Islet of Langerhans (tissue), 1 donor: ENCODE measurements at regions not wholly inside any gene's neighbourhood (a gene's known extent, or its start where the extent isn't known, plus 50 kb on each side); places are given as distances from the start of the nearest gene placed in this dataset.

ENCODE experiments used
- FAIRE-seq: peaks from one replicate; lab custom pipeline; 2011; peaks lifted over from hg19 to GRCh38; lab: Jason Lieb, UNC

DNA sequence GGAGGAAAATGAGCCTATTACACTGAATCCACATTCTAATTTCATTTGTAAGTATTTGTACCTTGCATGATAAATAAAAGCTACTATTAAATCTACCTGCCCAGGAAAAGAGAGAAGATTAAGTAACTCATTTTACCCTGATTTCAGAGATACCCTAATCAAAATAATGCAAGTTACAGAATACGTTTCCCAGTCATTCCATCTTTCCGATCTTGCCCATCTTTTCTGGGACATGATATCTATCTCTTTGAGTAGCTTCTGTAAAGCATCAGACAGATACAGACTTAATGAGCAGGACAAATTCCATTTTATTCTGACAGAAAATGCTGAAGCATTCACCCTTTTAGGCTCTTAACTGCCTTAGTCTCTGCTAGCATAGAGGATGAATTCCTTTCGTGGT lies 56.6 kb downstream of the SPRY2 start:
- no peak for FAIRE-seq

DNA sequence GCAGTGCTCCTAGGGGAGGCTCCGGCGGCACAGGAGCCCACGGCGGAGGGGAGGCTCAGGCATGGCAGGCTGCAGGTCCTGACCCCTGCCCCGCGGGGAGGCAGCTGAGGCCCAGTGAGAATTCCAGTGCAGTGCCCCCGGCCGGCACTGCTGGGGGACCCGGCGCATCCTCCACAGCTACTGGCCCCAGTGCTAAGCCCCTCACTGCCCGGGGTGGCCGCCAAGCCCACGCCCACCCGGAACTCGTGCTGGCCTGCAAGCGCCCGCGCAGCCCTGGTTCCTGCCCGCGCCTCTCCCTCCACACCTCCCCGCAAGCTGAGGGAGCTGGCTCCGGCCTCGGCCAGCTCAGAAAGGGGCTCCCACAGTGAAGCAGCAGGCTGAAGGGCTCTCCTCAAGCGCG lies 62.2 kb downstream of the SPRY2 start:
- no peak for FAIRE-seq

DNA sequence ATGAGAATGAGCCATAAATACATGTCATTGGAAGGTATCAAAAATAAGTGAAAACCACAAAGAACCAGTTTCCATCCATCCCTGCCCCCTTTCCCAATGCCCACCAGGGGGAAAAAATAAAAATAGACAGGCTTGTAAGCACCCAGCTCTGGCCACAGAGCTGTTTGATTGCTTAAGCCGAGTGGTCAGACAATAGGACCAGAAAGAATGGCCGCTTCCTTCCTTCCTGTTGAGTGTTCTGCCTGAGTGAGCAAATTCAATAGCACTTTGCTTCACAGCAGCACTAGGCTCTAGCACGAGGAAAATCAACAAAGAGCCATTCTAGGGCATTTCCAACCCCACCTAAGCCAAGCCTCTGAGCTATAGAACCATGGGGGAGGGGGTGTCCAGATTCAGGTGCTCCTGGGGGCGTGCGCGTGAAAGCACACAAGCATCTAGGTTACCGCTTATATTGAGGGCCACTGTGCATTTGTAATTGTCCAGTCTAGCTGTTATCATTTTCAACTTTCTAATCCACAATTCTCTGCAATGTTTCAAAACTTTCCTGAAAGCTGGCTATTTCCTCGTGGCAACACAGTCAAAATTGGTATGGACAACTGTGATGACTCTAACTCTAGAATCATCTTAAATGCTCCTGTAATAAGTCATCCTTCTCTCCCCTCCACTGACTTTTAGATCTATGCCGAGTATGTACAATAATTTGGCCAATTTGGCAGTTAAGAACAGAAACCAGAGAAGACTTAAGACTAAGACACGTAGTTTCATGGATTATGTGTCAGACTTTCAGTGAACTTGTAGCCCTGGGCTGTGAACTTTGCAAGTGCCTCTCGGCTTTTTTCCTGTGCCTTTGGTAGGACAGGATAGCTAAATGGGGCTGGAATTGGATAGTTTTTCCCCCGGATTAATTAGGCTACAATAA lies 64.3 kb downstream of the SPRY2 start:
- peak; percentile 13 for FAIRE-seq

DNA sequence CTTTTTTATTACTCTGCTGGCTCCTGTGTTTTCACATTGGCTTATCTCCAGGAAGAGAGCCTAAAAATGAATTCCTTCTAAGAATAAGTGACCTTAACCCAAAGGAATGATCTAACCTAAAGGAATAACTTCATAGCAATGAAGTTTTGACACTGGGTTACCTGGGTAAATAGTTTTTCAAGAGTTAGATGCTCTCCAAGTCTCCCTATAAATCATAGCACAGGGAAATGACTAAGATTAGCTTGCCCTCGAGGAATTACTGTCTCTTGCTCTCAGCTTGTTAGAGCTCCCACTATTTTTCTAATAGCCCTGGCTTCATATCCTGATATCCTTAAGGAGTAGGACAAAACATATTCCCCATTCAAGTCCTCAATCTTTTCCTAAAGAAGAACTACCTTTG lies 66.3 kb downstream of the SPRY2 start:
- FAIRE-seq, result no peak

DNA sequence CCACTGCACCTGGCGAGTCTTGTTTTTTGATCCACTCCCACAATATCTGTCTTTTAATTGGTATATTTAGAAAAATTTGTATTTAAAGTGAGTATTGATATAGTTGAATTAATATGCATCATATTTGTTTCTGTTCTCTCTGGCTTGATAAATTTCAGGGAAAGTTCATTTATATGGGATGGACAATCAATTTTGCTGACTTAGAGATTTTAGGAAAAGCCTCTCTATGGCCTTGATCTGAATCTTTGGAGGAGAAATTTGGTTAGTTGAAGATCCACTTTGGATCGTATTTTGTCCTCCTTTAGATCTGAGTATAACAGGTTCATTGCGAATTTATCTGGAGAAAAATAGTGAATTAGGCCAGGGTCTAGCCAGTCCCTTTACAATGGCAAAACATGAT lies 67.2 kb downstream of the SPRY2 start:
- FAIRE-seq, result no peak

DNA sequence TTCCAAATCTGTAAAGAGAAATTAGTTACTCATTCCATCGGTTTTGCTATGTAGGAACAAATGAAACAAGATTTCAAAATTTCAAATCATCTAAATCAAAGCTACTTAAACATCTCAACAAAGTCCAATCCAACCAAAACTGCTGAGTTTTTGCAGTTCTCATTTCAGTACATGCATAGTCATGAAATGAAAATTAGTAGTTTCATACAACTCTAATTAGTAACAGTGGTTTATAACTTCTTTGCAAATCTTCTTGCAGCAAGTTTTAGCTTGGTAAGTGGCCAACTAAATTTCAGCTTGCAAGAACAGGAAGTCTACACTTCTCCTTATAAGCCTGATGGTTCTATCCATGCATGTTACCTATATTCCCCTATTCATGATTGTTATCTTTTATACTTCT lies 75.6 kb downstream of the SPRY2 start:
- no peak for FAIRE-seq

DNA sequence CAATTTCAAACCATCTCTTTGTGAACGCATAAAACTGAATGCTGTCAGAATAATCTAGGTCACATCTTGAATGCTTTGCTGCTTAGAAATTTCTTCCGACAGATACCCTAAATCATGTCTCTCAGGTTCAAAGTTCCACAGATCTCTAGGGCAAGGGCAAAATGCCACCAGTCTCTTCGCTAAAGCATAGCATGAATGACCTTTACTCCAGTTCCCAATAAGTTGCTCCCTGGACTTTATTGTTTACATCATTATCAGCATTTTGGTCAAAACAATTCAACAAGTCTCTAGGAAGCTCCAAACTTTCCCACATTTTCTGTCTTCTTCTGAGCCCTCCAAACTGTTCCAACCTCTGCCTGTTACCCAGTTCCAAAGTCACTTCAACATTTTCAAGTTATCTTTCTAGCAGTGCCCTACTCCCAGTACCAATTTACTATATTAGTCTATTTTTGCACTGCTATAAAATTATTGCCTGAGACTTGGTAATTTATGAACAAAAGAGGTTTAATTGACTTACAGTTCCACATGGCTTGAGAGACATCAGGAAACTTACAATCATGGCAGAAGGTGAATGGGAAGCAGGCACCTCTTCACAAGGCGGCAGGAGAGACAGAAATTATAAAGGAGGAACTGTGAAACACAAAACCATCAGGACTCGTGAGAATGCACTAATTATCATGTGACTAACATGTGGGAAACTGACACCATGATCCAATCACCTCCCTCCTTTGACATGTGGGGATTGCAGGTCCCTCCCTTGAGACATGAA lies 77.0 kb downstream of the SPRY2 start:
- FAIRE-seq, result no peak

DNA sequence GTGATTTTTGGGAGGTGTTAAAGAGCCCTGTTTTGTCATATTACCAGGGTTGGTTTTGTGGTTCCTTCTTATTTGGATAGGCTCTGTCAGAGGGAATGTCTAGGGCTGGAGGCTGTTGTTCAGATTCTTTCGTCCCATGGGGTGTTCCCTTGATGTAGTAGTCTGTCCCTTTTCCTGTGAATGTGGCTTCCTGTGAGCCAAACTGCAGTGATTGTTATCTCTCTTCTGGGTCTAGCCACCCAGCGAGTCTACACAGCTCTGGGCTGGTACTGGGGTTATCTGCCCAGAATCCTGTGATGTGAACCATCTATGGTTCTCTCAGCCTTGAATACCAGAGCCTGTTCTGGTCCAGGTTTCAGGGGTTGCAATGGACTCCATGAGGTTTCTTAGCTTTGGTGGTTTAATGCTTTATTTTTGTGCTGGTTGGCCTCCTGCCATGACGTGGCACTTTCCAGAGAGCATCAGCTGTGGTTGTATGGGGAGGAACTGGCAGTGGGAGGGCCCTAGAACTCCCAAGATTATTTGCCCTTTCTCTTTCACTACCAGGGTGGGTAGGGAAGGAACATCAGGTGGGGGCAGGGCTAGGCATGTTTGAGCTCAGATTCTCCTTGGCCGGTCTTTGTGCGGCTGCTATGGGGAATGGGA lies 78.8 kb downstream of the SPRY2 start:
- FAIRE-seq, result no peak

DNA sequence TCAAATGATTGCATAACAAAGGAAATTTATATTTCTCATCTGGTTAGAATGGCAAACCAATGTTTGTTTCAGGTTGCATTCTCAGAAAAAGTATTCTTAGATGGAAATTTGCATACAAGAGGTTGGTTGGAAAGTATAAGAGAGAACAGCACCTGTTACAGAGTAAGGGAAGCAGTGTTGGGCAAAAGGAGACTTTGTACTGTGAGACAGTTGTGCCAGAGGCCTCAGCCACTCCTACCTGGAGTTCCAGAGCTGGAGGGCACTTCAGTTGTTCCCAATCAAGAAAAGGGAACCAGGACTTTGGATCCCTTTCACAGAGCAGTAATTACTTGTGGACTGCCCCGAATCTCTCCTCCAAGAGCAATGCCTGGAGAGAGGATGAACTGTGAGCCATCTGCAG lies 81.8 kb downstream of the SPRY2 start:
- FAIRE-seq, result no peak

DNA sequence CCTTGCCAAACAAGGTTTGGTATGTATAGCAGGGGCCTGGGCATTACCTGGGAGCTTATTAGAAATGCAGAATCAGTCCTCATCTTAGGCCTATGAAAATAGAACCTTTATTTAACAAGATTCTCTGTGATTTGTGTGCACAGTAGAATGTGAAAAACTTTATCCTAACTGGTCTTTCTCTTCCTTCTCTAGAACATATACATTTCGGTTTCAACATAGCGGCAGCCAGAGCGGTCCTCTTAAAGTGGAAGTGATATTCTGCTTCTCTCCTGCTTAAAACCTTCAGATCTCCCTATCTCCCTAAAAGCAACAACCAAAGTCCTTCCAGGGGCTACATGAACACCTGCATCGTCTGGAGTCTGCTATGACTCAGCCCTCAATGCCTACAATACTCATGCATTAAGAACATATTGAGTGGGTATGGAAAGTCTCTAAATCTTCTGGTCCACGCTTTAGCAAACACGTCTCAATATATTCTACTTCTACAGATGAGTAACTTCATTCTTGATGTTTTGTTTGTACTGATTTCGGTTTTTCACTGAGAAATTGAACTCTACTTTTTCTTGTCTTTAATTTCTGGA lies 84.5 kb downstream of the SPRY2 start:
- FAIRE-seq, result no peak

DNA sequence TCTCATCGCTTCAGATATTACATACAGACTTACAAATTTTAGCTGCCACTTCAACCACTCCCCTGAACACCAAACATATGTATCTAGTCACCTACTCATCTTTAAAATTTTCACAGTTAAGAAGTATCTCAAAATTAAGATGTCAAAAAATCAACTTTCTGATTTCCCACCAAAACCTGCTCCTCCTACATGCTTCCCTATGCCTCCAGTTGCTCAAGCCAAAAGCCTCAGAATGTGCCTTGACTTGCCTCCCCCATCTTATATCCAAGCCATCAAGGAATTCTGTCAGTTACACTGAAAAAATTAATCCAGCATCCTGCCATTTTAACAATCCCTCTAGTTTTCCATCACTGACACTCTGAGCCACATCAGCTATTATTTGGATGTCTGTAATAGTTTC lies 85.0 kb downstream of the SPRY2 start:
- no peak for FAIRE-seq

DNA sequence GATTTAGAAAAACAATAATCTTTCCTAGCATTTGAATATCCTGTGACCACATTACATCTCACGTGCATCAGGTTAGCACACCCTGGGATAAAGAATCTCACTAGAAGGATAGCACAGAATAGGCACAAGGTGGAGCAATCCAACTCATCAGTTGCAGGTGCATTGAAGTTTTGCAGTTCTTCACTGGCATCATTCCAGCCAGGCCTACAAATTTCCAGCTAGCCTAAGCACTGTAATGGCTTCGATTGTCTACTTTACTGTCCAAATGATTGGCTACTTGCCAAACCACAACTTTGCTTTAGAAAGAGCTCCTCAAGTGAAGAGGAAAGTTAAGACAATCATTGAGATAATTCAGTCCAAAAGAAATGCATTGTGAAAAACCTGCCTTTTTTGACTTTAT lies 89.5 kb downstream of the SPRY2 start:
- no peak for FAIRE-seq

DNA sequence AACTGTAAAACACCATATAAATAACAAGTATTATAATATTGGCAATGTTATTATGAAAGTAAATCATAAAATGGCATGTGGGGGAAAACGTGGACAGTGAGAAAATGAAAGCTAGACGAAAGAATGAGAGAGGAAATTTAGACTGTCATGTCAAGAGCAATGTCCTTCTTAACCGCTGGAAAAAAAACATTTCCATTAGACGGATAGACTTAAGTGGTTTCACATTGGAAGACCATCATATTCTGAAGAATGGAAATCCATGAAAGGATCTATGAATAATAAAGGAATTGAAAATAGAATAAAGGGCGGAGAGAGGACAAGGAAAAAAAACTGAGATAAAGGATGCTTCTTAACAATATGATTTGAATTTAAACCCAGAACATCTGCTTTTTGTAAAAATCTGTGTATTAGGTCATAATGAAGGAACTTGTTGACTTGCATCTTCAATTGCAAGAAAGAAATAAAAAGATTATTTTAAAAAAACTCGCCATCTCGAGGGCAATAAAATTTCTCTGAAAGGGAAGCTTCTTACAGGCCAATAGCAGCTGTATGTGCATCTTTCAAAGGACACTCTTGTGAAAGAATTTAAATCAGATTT lies 90.6 kb downstream of the SPRY2 start:
- FAIRE-seq, result no peak

DNA sequence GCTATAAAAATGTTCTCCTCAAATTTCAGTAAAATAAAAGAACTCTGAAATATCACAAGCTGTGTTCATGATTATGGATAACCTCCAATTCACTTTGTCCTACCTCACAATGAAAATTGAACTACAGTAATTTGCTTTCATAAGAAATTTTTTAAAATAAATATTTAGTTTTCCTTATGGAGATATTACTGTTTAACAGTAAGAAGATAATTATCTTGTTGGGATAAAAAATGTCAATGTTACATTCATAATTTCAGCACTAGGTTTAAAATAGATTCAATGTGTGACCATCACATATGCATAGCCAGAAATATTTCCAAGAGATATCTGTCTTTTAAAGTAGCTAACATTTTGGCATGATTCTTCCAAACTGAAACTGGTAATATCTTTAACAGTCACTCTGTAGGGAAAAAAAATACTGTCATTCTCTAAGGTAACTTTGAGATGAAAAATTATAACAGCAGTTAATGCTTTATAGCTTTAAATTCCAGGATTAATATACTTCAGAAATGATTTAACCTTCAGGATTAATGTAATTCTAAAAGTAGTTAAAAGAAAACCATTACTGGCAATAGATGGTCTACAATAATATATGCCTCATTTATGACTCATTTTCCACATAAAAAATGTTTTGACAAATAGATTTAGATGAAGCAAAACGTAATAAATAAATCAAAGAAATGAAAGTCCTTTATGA lies 91.3 kb downstream of the SPRY2 start:
- FAIRE-seq, result no peak

DNA sequence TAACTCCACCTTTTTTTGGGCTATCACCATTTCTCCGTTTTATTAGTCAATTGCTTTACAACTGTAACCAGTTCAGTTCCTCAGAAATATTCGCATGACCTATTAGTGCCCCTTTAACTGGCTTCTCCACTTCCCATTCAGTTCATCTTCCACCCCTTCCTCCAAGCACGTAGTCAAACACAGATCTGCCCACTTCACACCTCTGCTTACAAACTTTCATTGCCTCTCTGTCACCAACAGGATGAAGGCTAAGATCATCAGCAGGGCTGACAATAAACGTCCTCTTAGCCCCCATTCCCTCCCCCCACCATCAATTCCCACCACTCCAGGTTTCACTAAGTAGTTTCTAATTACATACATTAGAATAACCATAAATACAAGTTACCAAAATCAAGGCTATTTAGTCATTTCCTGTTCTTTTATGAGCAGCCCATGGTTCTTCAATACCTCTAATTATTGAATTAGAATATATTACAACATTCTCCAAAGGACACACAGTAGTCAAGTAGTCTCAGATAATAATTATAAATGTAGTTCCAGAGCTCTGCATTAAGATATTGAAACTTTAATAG lies 95.7 kb downstream of the SPRY2 start:
- no peak for FAIRE-seq

DNA sequence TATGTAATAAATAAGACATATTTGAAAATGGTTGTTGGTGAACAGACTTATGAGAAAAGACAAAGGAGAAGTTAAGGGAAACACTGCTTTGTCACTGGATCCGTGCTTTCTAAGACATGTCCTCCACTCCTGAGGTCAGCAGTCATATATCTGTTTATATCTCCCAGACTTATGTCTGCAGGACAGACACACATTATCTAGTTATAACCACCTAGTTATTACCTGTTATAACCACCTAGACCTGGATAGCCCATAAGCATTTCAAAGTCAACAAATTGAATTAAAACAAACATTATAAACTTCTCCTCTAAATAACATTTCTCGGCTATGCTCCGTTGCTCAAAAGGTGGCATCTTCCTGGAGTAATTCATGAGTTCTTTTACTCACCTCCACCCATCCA lies 96.4 kb downstream of the SPRY2 start:
- no peak for FAIRE-seq

DNA sequence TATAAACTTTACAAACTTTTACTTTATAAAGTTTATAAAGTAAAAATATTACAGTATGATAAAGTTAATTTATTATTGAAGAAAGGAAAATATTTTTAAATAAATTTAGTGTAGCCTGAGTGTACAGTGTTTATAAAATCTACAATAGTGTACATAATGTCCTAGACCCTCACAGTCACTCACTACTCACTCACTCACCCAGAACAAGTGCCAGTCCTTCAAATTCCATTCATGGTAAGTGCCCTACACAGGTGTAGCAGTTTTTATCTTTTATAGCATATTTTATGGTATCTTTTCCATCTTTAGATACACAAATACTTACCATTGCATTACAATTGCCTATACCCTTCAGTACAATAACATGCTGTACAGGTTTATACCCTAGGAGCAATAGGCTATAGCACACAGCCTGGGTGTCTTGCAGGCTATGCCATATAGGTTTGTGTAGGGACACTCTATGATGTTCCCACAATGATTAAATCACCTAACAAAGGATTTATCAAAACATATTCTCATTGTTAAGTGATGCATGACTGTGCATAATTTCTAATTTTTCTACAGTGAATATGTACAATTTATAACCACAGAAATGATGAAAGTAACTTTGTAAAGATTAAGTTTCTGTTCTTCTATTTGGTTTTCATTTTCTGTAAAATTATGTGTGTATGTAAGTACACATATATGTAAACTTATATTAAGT lies 98.0 kb downstream of the SPRY2 start:
- no peak for FAIRE-seq

DNA sequence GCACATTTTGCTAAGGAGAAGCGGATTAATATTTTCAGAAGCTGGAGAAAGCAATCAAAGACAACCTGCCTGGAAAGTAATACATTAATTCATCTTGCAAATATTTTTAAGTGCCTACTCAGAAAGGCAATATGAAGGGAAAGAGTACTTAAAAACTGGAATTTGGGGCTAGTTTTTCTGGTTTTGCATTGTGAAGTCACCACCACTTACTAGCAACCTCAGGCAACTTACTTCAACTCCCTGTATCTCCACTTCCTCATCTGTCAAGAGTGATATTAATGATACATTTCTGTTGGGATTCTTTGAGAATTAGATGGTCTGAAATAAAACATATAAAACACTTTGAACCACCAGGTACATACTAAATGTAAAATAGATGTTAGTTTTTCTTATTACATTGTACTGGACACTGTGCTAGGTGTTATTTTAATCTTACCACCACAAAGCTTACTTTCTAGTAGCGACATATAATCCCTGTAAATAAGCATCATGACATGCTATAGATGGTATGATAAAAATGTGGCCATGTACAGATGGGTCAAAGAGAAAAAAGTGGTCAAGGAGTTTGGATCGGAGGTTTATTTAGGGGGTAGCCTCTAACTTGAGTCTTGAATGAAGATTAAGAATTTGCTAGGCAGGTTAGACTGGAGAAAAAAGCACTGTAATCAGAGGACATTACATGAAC lies 101.2 kb downstream of the SPRY2 start:
- FAIRE-seq, result no peak

DNA sequence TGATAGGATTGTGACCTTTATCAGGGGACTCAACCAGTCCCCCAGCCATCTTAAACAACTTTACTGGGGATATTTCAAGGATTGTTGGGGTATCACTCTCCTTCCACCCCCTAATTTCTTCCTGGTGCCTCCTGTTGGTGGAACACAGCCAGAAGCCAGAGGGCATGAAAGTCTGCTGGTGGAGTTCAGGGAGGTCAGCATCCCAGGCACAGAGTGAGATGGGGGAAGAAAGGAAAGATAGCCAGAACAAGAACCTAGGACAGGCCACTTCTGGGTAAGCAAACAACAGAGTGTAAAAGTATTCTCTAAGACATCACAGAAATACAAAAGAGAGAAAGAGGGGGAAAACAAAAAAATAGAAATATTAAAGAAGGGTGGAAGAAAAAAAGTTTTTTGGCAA lies 101.8 kb downstream of the SPRY2 start:
- no peak for FAIRE-seq

DNA sequence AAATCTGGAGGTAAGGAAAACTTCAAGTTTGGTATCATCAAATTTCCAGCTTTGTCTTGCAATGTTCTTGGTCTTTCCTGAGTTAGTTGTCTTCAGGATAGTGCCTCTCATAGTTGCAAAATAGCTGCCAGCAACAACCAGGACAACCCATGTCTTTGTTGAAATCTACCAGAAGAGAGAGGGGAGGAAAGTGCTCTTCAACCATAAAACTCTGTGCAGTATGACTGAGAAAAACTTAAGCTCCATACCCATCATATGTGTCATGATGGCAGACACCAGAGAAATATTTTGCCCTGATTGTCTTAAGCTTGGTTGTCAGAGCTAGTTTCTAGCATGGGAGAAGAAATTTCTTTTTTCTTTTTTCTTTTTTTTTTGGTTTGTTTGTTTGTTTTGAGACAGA lies 103.3 kb downstream of the SPRY2 start:
- FAIRE-seq, result no peak
